SU-DHL-6 (cell line): ENCODE measurements at regions not wholly inside any gene's neighbourhood (a gene's known extent, or its start where the extent isn't known, plus 50 kb on each side); places are given as distances from the start of the nearest gene placed in this dataset.

Source experiments
- EZH2phosphoT487 ChIP-seq: fragments of 200-600 bp; sonication (generic), shearing (Covaris generic); conservative IDR thresholded peaks from 2 replicates; pipeline ENCODE4 v1.6.1; 2018; ENCODE audit warnings: mild to moderate bottlenecking, antibody characterized with exemption, low read length, moderate library complexity, mixed read lengths
- TF ChIP-seq, protein P1 (sequence below): fragments of 200-600 bp; sonication (generic); IDR thresholded peaks from one replicate; pipeline ENCODE4 v1.5.1; 2017; ENCODE audit warnings: antibody characterized with exemption, mild to moderate bottlenecking, low read length, moderate library complexity; ENCODE audit not compliant: insufficient read depth, poor library complexity, severe bottlenecking

DNA sequence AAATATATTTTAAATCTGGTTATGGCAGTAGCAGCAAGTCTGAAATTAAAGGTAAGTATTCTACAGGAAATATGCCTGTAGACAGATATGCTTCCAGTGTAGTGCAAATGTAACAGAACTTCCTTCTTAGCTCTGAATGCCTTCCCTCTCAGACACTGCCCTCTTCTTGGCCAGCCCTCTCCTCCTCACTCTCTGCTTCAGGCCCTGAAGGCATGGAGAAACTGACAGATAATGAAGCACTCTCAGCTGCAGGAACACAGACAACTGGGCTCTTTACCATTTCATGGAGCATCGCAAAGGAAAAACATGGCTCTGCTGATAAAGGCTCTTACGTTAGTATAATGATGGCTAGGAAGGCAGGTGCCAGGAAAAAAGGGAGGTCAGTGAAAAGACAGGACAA is 431.5 kb upstream of the RASGEF1B start:
- TF ChIP-seq, protein P1, sequence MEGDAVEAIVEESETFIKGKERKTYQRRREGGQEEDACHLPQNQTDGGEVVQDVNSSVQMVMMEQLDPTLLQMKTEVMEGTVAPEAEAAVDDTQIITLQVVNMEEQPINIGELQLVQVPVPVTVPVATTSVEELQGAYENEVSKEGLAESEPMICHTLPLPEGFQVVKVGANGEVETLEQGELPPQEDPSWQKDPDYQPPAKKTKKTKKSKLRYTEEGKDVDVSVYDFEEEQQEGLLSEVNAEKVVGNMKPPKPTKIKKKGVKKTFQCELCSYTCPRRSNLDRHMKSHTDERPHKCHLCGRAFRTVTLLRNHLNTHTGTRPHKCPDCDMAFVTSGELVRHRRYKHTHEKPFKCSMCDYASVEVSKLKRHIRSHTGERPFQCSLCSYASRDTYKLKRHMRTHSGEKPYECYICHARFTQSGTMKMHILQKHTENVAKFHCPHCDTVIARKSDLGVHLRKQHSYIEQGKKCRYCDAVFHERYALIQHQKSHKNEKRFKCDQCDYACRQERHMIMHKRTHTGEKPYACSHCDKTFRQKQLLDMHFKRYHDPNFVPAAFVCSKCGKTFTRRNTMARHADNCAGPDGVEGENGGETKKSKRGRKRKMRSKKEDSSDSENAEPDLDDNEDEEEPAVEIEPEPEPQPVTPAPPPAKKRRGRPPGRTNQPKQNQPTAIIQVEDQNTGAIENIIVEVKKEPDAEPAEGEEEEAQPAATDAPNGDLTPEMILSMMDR = no peak
- TF ChIP-seq EZH2phosphoT487 = no peak
